RWPE2 (cell line): ENCODE measurements at regions not wholly inside any gene's neighbourhood (a gene's known extent, or its start where the extent isn't known, plus 50 kb on each side); places are given as distances from the start of the nearest gene placed in this dataset.

Source experiments
- ATAC-seq: fragments of 200-7000 bp; cut with Tn5 transposase; 3 replicates; pipeline ENCODE4 v1.9.1; 2021; ENCODE audit warnings: low read depth
- DNase-seq: peaks from one replicate; pipeline ENCODE4 v3.0.0-alpha.2; 2020; ENCODE audit warnings: low spot score
- H3K27ac ChIP-seq: fragments of 450-650 bp; 2 replicates; pipeline ENCODE4 v1.5.1; 2017; ENCODE audit warnings: mild to moderate bottlenecking; ENCODE audit not compliant: poor library complexity, severe bottlenecking
- H3K27me3 ChIP-seq: fragments of 250-450 bp; sonication (Bioruptor Pico); 2 replicates; pipeline ENCODE4 v1.5.1; 2021; ENCODE audit warnings: mild to moderate bottlenecking, moderate library complexity; ENCODE audit not compliant: insufficient read depth, poor library complexity, severe bottlenecking
- H3K36me3 ChIP-seq: fragments of 250-450 bp; sonication (Bioruptor Pico); 2 replicates; pipeline ENCODE4 v1.5.1; 2020; ENCODE audit warnings: low read depth, mild to moderate bottlenecking, moderate library complexity
- H3K4me1 ChIP-seq: fragments of 250-450 bp; sonication (Bioruptor Pico); 2 replicates; pipeline ENCODE4 v1.5.1; 2021; ENCODE audit warnings: mild to moderate bottlenecking, moderate library complexity; ENCODE audit not compliant: insufficient read depth, poor library complexity, severe bottlenecking
- H3K4me3 ChIP-seq: fragments of 250-450 bp; sonication (Bioruptor Pico); 2 replicates; pipeline ENCODE4 v1.5.1; 2021; ENCODE audit warnings: mild to moderate bottlenecking, moderate library complexity; ENCODE audit not compliant: severe bottlenecking
- H3K9me3 ChIP-seq: fragments of 250-450 bp; sonication (Bioruptor Pico); 2 replicates; pipeline ENCODE4 v1.5.1; 2021; ENCODE audit warnings: mild to moderate bottlenecking, moderate library complexity; ENCODE audit not compliant: severe bottlenecking
- CTCF ChIP-seq: fragments of 450-650 bp; IDR thresholded peaks from one replicate; pipeline ENCODE4 v1.5.1; 2017; ENCODE audit warnings: mild to moderate bottlenecking, moderate library complexity; ENCODE audit not compliant: poor library complexity, severe bottlenecking

GRCh38 chr20:19949195-19949867 lies 67.8 kb upstream of the NAA20 start:
- no peak for ATAC-seq
- no peaks in the 10 kb centered on the region for H3K9me3 ChIP-seq

GRCh38 chr20:19950042-19950441 lies 67.1 kb upstream of the NAA20 start:
- H3K4me1 ChIP-seq, result no peaks in the 10 kb centered on the region

More at GRCh38 chr20:19949195-19949867, 67.8 kb upstream of the NAA20 start:
- no peaks in the 10 kb centered on the region for H3K27me3 ChIP-seq
- DNase-seq, result no peak
- H3K4me1 ChIP-seq, result no peaks in the 10 kb centered on the region
- 0 out of 2 replicates have a peak, but pooled peaks cover 4% of the 10 kb centered on the region for H3K36me3 ChIP-seq
- TF ChIP-seq CTCF, result no peak
- H3K27ac ChIP-seq, result no peak overlapping the region
- no peak overlapping the region for H3K4me3 ChIP-seq

GRCh38 chr20:19952392-19952791 lies 64.8 kb upstream of the NAA20 start:
- Histone ChIP-seq H3K4me1 (no peaks in the 10 kb centered on the region), H3K27ac (no peak overlapping the region), H3K4me3 (no peak overlapping the region), H3K27me3 (no peaks in the 10 kb centered on the region), H3K36me3 (0 out of 2 replicates have a peak, but pooled peaks cover 10% of the 10 kb centered on the region), H3K9me3 (no peaks in the 10 kb centered on the region)
- TF ChIP-seq CTCF, result no peak
- DNase-seq (no peak), ATAC-seq (no peak)

More at GRCh38 chr20:19950042-19950441, 67.1 kb upstream of the NAA20 start:
- Histone ChIP-seq H3K9me3 (no peaks in the 10 kb centered on the region), H3K36me3 (0 out of 2 replicates have a peak, but pooled peaks cover 4% of the 10 kb centered on the region), H3K4me3 (no peak overlapping the region), H3K27me3 (no peaks in the 10 kb centered on the region), H3K27ac (no peak overlapping the region)
- no peak for TF ChIP-seq CTCF
- ATAC-seq (no peak), DNase-seq (no peak)

GRCh38 chr20:19953606-19954005 lies 63.6 kb upstream of the NAA20 start:
- Histone ChIP-seq H3K4me1 (peaks cover 9% of the 10 kb centered on the region), H3K9me3 (no peaks in the 10 kb centered on the region), H3K27me3 (no peaks in the 10 kb centered on the region), H3K36me3 (0 out of 2 replicates have a peak, but pooled peaks cover 10% of the 10 kb centered on the region), H3K27ac (no peak overlapping the region), H3K4me3 (no peak overlapping the region)
- ATAC-seq (no peak), DNase-seq (no peak)
- no peak for TF ChIP-seq CTCF

- Histone ChIP-seq H3K36me3 (0 out of 2 replicates have a peak, but pooled peaks cover 6% of the 10 kb centered on the region), H3K27ac (no peak overlapping the region), H3K4me3 (no peak overlapping the region), H3K4me1 (peaks cover 9% of the 10 kb centered on the region), H3K9me3 (no peaks in the 10 kb centered on the region), H3K27me3 (no peaks in the 10 kb centered on the region)
- no peak for DNase-seq
- no peak for ATAC-seq
- no peak for TF ChIP-seq CTCF
Observed at GRCh38 chr20:19956976-19957375, 60.2 kb upstream of the NAA20 start.
